Gastroesophageal sphincter (tissue), 4 donors: ENCODE measurements at regions not wholly inside any gene's neighbourhood (a gene's known extent, or its start where the extent isn't known, plus 50 kb on each side); places are given as distances from the start of the nearest gene placed in this dataset.

Source experiments
- ATAC-seq: fragments of 150-250 bp; one replicate; pipeline ENCODE4 v1.9.1; 2016; ENCODE audit warnings: mild to moderate bottlenecking, moderate library complexity
- H3K27ac ChIP-seq, 4 donors: fragments of 200-600 bp; sonication (generic) in 3 of 4; 1 replicate in 3 of 4; 2 replicates in 1 of 4; pipeline ENCODE4 v1.5.1; 2016 to 2019
- H3K27me3 ChIP-seq: fragments of 200-600 bp; sonication (generic); one replicate; pipeline ENCODE4 v1.5.1; 2019
- H3K36me3 ChIP-seq, 2 donors: fragments of 200-600 bp; sonication (generic); one replicate each; pipeline ENCODE4 v1.5.1; 2019; ENCODE audit warnings: control low read depth in 1 of 2
- H3K4me1 ChIP-seq, 3 donors: fragments of 200-600 bp; sonication (generic); 1 replicate in 2 of 3; 2 replicates in 1 of 3; pipeline ENCODE4 v1.5.1; 2016 to 2019; ENCODE audit warnings: control low read depth in 2 of 3
- H3K4me3 ChIP-seq, 2 donors: fragments of 200-600 bp; sonication (generic); one replicate each; pipeline ENCODE4 v1.5.1; 2019; ENCODE audit warnings: mild to moderate bottlenecking in 1 of 2, moderate library complexity in 1 of 2
- H3K9me3 ChIP-seq, 3 donors: fragments of 200-600 bp; sonication (generic); one replicate each; pipeline ENCODE4 v1.5.1; 2017 to 2019; ENCODE audit warnings: control low read depth in 2 of 3
- EP300 ChIP-seq: sonication (generic); formaldehyde crosslinking; IDR thresholded peaks from one replicate; pipeline ENCODE4 v1.6.1; 2017; ENCODE audit warnings: antibody characterized with exemption, mild to moderate bottlenecking
- POLR2A ChIP-seq, 2 donors: fragments of 450-650 bp; IDR thresholded peaks; one replicate each; pipeline ENCODE4 v1.6.1; 2017; ENCODE audit warnings: antibody characterized with exemption in 2 of 2, mild to moderate bottlenecking in 2 of 2, moderate library complexity in 1 of 2
- POLR2AphosphoS5 ChIP-seq: sonication (generic); formaldehyde crosslinking; IDR thresholded peaks from one replicate; pipeline ENCODE4 v1.6.1; 2017; ENCODE audit warnings: antibody characterized with exemption
- WGBS, 2 donors: methylation state at CpG; one replicate each; pipeline ENCODE4 v1.1.5; 2018; ENCODE audit warnings: low coverage in 1 of 2; 5-methylcytosine and 5-hydroxymethylcytosine counted together
- TF ChIP-seq, protein P1 (sequence below), 4 experiments: fragments of 200-600 bp in 2 of 4; fragments of 450-650 bp in 2 of 4; sonication (generic) in 1 of 4; IDR thresholded peaks; one replicate each; pipeline ENCODE4 v1.5.1; 2017 to 2019; ENCODE audit warnings: antibody characterized with exemption in 4 of 4, mild to moderate bottlenecking in 2 of 4, moderate library complexity in 2 of 4

DNA sequence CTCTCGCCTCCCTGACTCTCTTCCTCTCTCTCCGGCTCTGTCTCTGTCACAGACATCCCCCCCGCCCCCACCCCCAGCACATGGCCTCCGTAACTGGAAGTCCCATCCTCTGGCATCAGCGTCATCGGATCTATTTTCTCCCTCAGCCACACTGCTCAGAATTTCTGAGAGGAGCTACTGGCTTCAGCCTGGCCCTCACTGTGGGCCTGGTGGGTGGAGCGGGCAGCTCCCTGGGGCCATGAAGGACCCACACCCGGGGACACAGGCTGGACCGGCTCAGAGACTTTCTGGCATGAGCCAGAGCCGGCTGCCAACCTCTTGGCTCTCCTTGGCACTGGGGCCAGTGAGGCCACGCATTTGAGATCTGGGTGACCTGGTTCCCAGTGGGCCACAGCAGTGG is 61.2 kb upstream of the CASZ1 start:
- no peaks in the 10 kb centered on the region for H3K36me3 ChIP-seq
- H3K27me3 ChIP-seq: peaks cover 3% of the 10 kb centered on the region
- ATAC-seq: no peak
- H3K9me3 ChIP-seq: no peaks in the 10 kb centered on the region
- no peak overlapping the region for H3K4me3 ChIP-seq
- no peak overlapping the region for H3K27ac ChIP-seq
- H3K4me1 ChIP-seq: peaks cover 0 to 13% (median 0%) of the 10 kb centered on the region in 3 donors
- no peak for TF ChIP-seq POLR2AphosphoS5
- no peak for TF ChIP-seq EP300
- TF ChIP-seq POLR2A (IDR thresholded peaks at IDR 0.05): no peak
- TF ChIP-seq, protein P1, sequence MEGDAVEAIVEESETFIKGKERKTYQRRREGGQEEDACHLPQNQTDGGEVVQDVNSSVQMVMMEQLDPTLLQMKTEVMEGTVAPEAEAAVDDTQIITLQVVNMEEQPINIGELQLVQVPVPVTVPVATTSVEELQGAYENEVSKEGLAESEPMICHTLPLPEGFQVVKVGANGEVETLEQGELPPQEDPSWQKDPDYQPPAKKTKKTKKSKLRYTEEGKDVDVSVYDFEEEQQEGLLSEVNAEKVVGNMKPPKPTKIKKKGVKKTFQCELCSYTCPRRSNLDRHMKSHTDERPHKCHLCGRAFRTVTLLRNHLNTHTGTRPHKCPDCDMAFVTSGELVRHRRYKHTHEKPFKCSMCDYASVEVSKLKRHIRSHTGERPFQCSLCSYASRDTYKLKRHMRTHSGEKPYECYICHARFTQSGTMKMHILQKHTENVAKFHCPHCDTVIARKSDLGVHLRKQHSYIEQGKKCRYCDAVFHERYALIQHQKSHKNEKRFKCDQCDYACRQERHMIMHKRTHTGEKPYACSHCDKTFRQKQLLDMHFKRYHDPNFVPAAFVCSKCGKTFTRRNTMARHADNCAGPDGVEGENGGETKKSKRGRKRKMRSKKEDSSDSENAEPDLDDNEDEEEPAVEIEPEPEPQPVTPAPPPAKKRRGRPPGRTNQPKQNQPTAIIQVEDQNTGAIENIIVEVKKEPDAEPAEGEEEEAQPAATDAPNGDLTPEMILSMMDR (IDR thresholded peaks at IDR 0.05): no peak
- WGBS, 2 donors: 40 to 56% methylated on average over 4 to 5 of the region's 11 CpGs

DNA sequence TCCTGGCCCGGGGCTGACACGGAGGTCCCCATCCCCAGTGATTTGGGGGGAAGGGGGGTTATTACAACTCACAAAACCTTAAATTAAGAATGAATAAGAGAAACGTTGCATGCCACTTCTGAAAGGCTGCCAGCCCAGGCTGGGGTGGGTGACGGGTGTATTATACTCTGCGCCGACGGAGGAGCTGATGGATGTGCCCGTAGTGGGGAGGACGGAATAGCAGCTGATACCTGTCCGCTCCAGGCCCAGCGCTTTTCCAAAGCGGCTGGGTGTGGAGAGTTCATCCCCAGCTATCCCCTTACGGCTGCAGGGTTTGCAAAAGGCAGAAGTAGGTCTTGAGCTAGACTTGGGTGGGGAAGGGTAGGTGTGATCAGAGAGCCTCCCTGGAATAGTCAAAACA is 63.8 kb upstream of the CASZ1 start:
- Histone ChIP-seq H3K27me3 (peaks cover 11% of the 10 kb centered on the region), H3K4me3 (no peak overlapping the region), H3K27ac (no peak overlapping the region), H3K9me3 (no peaks in the 10 kb centered on the region), H3K36me3 (no peaks in the 10 kb centered on the region), H3K4me1 (peaks cover 0 to 17% (median 0%) of the 10 kb centered on the region in 3 donors)
- 61 to 77% methylated on average over 9 to 11 of the region's 13 CpGs for WGBS, 2 donors
- TF ChIP-seq POLR2AphosphoS5 (no peak), EP300 (no peak), POLR2A (IDR thresholded peaks at IDR 0.05) (no peak)
- TF ChIP-seq, protein P1 (IDR thresholded peaks at IDR 0.05): no peak
- ATAC-seq: no peak

DNA sequence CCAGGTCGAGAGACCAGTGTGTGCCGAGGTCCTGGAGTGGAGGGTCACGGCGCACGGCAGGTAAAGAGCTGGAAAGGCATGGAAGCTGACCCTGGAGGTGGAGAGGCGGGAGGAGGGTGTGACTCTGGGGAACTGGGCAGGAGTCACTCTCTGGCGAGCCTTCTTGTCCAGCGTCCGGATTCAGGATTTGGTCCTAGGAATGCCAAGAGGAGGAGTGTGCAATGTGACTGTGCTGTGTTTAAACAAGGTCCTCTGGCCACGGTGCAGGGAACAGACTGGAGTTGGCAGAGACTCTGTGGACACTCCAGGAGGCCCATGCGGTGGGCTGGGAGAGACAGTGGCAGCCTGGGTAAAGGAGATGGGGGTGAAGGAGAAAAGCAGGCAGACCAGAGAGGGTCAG is 64.2 kb upstream of the CASZ1 start:
- 42 to 58% methylated on average over 3 to 9 of the region's 11 CpGs for WGBS, 2 donors
- Histone ChIP-seq H3K9me3 (no peaks in the 10 kb centered on the region), H3K27me3 (peaks cover 11% of the 10 kb centered on the region), H3K36me3 (no peaks in the 10 kb centered on the region), H3K4me1 (peaks cover 0 to 17% (median 0%) of the 10 kb centered on the region in 3 donors), H3K4me3 (no peak overlapping the region), H3K27ac (no peak overlapping the region)
- no peak for ATAC-seq
- TF ChIP-seq, protein P1 (IDR thresholded peaks at IDR 0.05): no peak
- TF ChIP-seq POLR2AphosphoS5 (no peak), POLR2A (IDR thresholded peaks at IDR 0.05) (no peak), EP300 (no peak)

DNA sequence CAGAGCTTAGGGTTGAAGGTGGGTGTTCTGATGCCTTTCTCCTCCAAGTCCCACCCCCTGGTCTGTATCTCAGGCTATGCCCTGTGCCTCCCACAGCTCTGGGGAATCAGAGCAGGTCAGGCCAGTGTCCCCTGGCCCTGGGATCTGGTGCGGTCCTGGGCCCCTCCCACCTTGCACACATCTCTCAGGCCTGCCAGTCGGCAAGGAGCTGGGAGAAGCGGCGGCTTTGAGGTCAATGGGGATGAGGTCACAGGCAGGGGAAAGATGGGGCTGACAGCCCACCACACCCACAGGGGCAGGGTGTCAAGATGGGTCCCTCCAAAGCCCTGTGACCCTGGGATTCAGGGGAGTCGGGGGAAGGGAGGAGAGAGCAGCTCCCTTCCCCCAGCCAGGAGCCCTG is 65.4 kb upstream of the CASZ1 start:
- Histone ChIP-seq H3K27ac (no peak overlapping the region), H3K27me3 (peaks cover 21% of the 10 kb centered on the region), H3K4me1 (peaks cover 0 to 26% (median 5%) of the 10 kb centered on the region in 3 donors), H3K36me3 (no peaks in the 10 kb centered on the region), H3K4me3 (no peak overlapping the region), H3K9me3 (no peaks in the 10 kb centered on the region)
- ATAC-seq: no peak
- WGBS, 2 donors: 81% methylated on average over 3 of the region's 5 CpGs; no CpG with 5 or more reads in 1 of the 2 donors
- TF ChIP-seq EP300: no peak
- no peak for TF ChIP-seq POLR2AphosphoS5
- TF ChIP-seq, protein P1 (IDR thresholded peaks at IDR 0.05): no peak

DNA sequence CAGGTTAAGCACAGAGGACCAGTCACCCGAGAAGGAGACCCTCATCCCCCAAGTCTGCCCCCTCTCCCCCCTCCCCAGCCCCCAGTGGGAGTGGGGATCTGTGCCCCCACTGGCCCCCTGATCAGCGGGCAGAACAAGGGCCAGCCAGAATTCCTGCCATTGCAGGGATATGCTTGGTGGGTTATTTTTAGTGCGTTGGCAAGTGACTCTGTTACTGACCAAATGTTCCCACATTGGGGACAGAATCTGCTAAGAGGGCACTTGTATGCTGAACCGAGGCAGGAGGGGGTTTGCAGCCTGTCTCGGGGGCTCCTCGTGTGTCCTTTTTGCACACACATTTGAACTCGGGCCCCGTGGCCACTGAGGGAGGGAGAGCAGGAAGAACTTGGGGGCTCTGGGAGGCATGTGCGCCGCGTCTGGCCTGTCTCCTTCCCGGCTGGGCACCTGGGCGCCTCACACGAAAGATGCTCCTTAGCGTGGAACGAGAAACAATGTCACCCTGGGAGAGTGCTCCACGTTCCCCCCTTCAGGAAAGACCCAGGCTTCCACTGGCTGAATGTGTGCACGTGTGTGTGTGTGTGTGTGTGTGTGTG is 66.4 kb upstream of the CASZ1 start:
- Histone ChIP-seq H3K27me3 (peaks cover 26% of the 10 kb centered on the region), H3K9me3 (no peaks in the 10 kb centered on the region), H3K27ac (no peak overlapping the region), H3K4me1 (peaks cover 0 to 36% (median 10%) of the 10 kb centered on the region in 3 donors), H3K4me3 (no peak overlapping the region), H3K36me3 (no peaks in the 10 kb centered on the region)
- WGBS, 2 donors: 72% methylated on average over 6 of the region's 18 CpGs; no CpG with 5 or more reads in 1 of the 2 donors
- no peak for ATAC-seq
- TF ChIP-seq EP300 (no peak), POLR2A (IDR thresholded peaks at IDR 0.05) (no peak), POLR2AphosphoS5 (no peak)
- TF ChIP-seq, protein P1 (IDR thresholded peaks at IDR 0.05): no peak
